ENCODE measurements at regions not wholly inside any gene's neighbourhood (a gene's known extent, or its start where the extent isn't known, plus 50 kb on each side); places are given as distances from the start of the nearest gene placed in this dataset.

DNA sequence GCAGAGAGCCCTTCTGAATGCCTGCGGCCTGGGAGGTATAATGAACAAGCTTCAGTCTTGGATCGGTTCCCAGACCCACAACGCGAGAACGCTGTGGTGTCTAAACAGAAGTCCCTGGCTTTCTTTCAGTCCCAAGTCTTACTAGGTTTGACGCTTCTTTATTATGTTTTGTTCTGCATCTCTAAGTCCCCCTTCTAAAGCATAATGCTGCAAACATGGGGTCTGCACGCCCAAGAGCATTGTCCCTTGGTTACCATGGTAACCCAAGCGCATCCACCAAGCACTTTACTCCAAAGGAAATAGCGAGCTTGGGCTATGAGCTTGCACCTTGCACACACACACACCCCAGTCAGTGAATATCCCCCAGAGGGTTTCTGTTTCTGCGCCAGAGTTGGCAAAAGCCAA is 193.7 kb downstream of the INO80D start:
- H3K36me3 Mint-ChIP-seq (ENCODE audit: low read depth) = no peaks in the 10 kb centered on the region
- TF ChIP-seq, protein P1, sequence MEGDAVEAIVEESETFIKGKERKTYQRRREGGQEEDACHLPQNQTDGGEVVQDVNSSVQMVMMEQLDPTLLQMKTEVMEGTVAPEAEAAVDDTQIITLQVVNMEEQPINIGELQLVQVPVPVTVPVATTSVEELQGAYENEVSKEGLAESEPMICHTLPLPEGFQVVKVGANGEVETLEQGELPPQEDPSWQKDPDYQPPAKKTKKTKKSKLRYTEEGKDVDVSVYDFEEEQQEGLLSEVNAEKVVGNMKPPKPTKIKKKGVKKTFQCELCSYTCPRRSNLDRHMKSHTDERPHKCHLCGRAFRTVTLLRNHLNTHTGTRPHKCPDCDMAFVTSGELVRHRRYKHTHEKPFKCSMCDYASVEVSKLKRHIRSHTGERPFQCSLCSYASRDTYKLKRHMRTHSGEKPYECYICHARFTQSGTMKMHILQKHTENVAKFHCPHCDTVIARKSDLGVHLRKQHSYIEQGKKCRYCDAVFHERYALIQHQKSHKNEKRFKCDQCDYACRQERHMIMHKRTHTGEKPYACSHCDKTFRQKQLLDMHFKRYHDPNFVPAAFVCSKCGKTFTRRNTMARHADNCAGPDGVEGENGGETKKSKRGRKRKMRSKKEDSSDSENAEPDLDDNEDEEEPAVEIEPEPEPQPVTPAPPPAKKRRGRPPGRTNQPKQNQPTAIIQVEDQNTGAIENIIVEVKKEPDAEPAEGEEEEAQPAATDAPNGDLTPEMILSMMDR (IDR thresholded peaks at IDR 0.05) = no peak
- no peak for ATAC-seq (ENCODE audit: low read depth)
- no peak overlapping the region for H3K4me3 Mint-ChIP-seq
- H3K4me1 Mint-ChIP-seq = no peaks in the 10 kb centered on the region
- peaks cover 3% of the 10 kb centered on the region for H3K9me3 Mint-ChIP-seq
- DNase-seq = no peak
- no peak overlapping the region for H3K27ac Mint-ChIP-seq
- intact Hi-C loops (cut with micrococcal nuclease) = no loop called here
- ChIA-PET POLR2A (no interaction called here), CTCF (no interaction called here)
- no peaks in the 10 kb centered on the region for H3K27me3 Mint-ChIP-seq

DNA sequence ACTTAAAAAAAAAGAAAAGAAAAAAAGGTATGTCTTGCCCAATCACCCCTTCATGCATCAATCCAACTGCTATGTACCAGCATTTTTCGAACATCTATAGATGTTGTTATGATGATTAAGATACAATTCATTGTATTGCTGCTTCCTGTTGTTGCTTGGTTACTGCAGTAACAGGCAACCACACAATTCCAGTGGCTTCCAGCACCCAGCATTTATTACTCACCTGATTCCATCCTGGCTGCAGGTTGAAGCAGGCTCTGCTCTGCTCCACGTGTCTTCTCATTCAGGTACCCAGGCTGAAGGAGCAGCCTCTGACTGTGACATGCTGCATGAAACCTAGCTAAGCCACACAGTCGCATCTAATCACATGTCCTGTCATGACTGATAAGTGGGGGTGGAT is 196.9 kb downstream of the INO80D start:
- TF ChIP-seq, protein P1 (IDR thresholded peaks at IDR 0.05) = no peak
- Mint-ChIP-seq H3K36me3 (ENCODE audit: low read depth) (no peaks in the 10 kb centered on the region), H3K9me3 (no peaks in the 10 kb centered on the region), H3K4me3 (no peak overlapping the region), H3K27me3 (peaks cover 13% of the 10 kb centered on the region), H3K4me1 (no peaks in the 10 kb centered on the region), H3K27ac (no peak overlapping the region)
- ChIA-PET CTCF (no interaction called here), POLR2A (no interaction called here)
- ATAC-seq (ENCODE audit: low read depth) (no peak), DNase-seq (no peak)
- intact Hi-C loops (cut with micrococcal nuclease) = loop anchor here (5.0 to 10.0 kb wide), 2 partner anchors 122 to 294 kb away; no protein-coding TSS in a partner anchor

GRCh38 chr2:205887637-205888036 is 198.3 kb downstream of the INO80D start:
- no peak for ATAC-seq (ENCODE audit: low read depth)
- peaks cover 17% of the 10 kb centered on the region for H3K27me3 Mint-ChIP-seq
- H3K9me3 Mint-ChIP-seq = no peaks in the 10 kb centered on the region
- no peaks in the 10 kb centered on the region for H3K36me3 Mint-ChIP-seq (ENCODE audit: low read depth)
- TF ChIP-seq, protein P1 (IDR thresholded peaks at IDR 0.05) = no peak
- intact Hi-C loops (cut with micrococcal nuclease) = loop anchor here (5.0 to 10.0 kb wide), 2 partner anchors 120 to 293 kb away; no protein-coding TSS in a partner anchor
- ChIA-PET POLR2A (no interaction called here), CTCF (no interaction called here)
- H3K4me3 Mint-ChIP-seq = no peak overlapping the region
- no peaks in the 10 kb centered on the region for H3K4me1 Mint-ChIP-seq
- DNase-seq = no peak
- H3K27ac Mint-ChIP-seq = no peak overlapping the region

- H3K4me3 Mint-ChIP-seq = no peak overlapping the region
- POLR2A ChIA-PET = no interaction called here
- CTCF ChIA-PET = interaction anchor here (1.5 kb wide), 1 partner anchor 1562 kb away, joined by 3 read pairs; no protein-coding TSS in a partner anchor
- no peaks in the 10 kb centered on the region for H3K36me3 Mint-ChIP-seq (ENCODE audit: low read depth)
- peaks cover 20% of the 10 kb centered on the region for H3K27me3 Mint-ChIP-seq
- intact Hi-C loops (cut with micrococcal nuclease) = loop anchor here (1.0 to 10.0 kb wide), 3 partner anchors 118 to 1560 kb away; no protein-coding TSS in a partner anchor
- DNase-seq (peak; percentile 36), ATAC-seq (ENCODE audit: low read depth) (no peak)
- no peaks in the 10 kb centered on the region for H3K9me3 Mint-ChIP-seq
- TF ChIP-seq, protein P1 (IDR thresholded peaks at IDR 0.05) = no peak
- H3K4me1 Mint-ChIP-seq = no peaks in the 10 kb centered on the region
- no peak overlapping the region for H3K27ac Mint-ChIP-seq
Measured at GRCh38 chr2:205885492-205886099, 200.4 kb downstream of the INO80D start.

GRCh38 chr2:205883965-205884364 is 201.7 kb downstream of the NRP2 start:
- ChIA-PET POLR2A (no interaction called here), CTCF (interaction anchor here (1.5 kb wide), 1 partner anchor 1560 kb away, joined by 3 read pairs; no protein-coding TSS in a partner anchor)
- Mint-ChIP-seq H3K4me3 (no peak overlapping the region), H3K4me1 (no peaks in the 10 kb centered on the region), H3K9me3 (no peaks in the 10 kb centered on the region), H3K27ac (no peak overlapping the region), H3K27me3 (peaks cover 22% of the 10 kb centered on the region), H3K36me3 (ENCODE audit: low read depth) (no peaks in the 10 kb centered on the region)
- ATAC-seq (ENCODE audit: low read depth) = no peak
- no peak for DNase-seq
- TF ChIP-seq, protein P1 (IDR thresholded peaks at IDR 0.05) = no peak
- intact Hi-C loops (cut with micrococcal nuclease) = loop anchor here (10.0 kb wide), 1 partner anchor 289 kb away; no protein-coding TSS in a partner anchor
